PC-9 (cell line): ENCODE measurements at regions not wholly inside any gene's neighbourhood (a gene's known extent, or its start where the extent isn't known, plus 50 kb on each side); places are given as distances from the start of the nearest gene placed in this dataset.

Experiments
- BruUV-seq: library from RNA; stranded (reverse); fragments of 400-500 nt; replicated peaks from 2 replicates; lab custom pipeline; 2021; lab: Mats Ljungman, UMichigan
- CTCF ChIA-PET: fragments of 300-600 bp; sonication (Branson Sonifier 250); formaldehyde crosslinking; loops from one replicate; lab custom pipeline; 2022; ENCODE audit warnings: antibody characterized with exemption; lab: Charles Lee
- POLR2A ChIA-PET: fragments of 300-600 bp; sonication (Branson Sonifier 250); formaldehyde crosslinking; loops from one replicate; lab custom pipeline; 2022; ENCODE audit warnings: antibody characterized with exemption; ENCODE audit not compliant: unreplicated experiment; lab: Charles Lee
- DNase-seq, 2 experiments: peaks; one replicate each; pipeline versions ENCODE4 v3.0.0 to v3.0.0-alpha.2; 2015 to 2022; ENCODE audit warnings: mixed read lengths in 1 of 2
- H2AFZ ChIP-seq: fragments of 200-600 bp; sonication (generic); 2 replicates; pipeline ENCODE4 v1.8.1; 2017; ENCODE audit warnings: antibody characterized with exemption
- H3F3A ChIP-seq: fragments of 200-600 bp; sonication (generic); 2 replicates; pipeline ENCODE4 v1.8.1; 2017; ENCODE audit warnings: antibody characterized with exemption, mild to moderate bottlenecking, low read depth; ENCODE audit not compliant: insufficient read depth
- H3K27ac ChIP-seq: fragments of 200-600 bp; sonication (generic); 2 replicates; pipeline ENCODE4 v1.6.1; 2016; ENCODE audit warnings: mixed run types
- H3K27me3 ChIP-seq: fragments of 200-600 bp; sonication (generic); 2 replicates; pipeline ENCODE4 v1.6.1; 2016; ENCODE audit warnings: low read depth, mixed run types; ENCODE audit not compliant: insufficient read depth
- H3K36me3 ChIP-seq: fragments of 200-600 bp; sonication (generic); 2 replicates; pipeline ENCODE4 v1.6.1; 2016; ENCODE audit warnings: low read depth, mixed run types
- H3K4me1 ChIP-seq: fragments of 200-600 bp; sonication (generic); replicated peaks from 2 replicates; pipeline ENCODE4 v1.6.1; 2016; ENCODE audit warnings: mixed run types; ENCODE audit not compliant: insufficient read depth
- H3K4me2 ChIP-seq: fragments of 200-600 bp; sonication (generic); 2 replicates; pipeline ENCODE4 v1.6.1; 2017; ENCODE audit warnings: mixed run types
- H3K4me3 ChIP-seq: fragments of 200-600 bp; sonication (generic); 2 replicates; pipeline ENCODE4 v1.6.1; 2016; ENCODE audit warnings: mixed run types
- H3K79me2 ChIP-seq: fragments of 200-600 bp; sonication (generic); 2 replicates; pipeline ENCODE4 v1.6.1; 2017; ENCODE audit warnings: low read depth, mixed run types
- H3K9me2 ChIP-seq: fragments of 200-600 bp; sonication (generic); 2 replicates; pipeline ENCODE4 v1.8.1; 2017; ENCODE audit warnings: mild to moderate bottlenecking; ENCODE audit not compliant: insufficient read depth
- H3K9me3 ChIP-seq: fragments of 200-600 bp; sonication (generic); 2 replicates; pipeline ENCODE4 v1.8.1; 2016; ENCODE audit warnings: low read depth; ENCODE audit not compliant: insufficient read depth
- H4K20me1 ChIP-seq: fragments of 200-600 bp; sonication (generic); 2 replicates; pipeline ENCODE4 v1.8.1; 2017; ENCODE audit not compliant: insufficient read depth
- EZH2 ChIP-seq: fragments of 200-600 bp; sonication (generic); IDR thresholded peaks from 2 replicates; pipeline ENCODE4 v1.8.0; 2017; ENCODE audit warnings: antibody characterized with exemption, low read depth
- intact Hi-C: fragments of 100-400 bp; cut with micrococcal nuclease; formaldehyde crosslinking; loops from one replicate; pipeline ENCODE4 v1.10.0; 2022; ENCODE audit not compliant: unreplicated experiment
- TF ChIP-seq, protein P1 (sequence below): fragments of 200-600 bp; sonication (generic); conservative IDR thresholded peaks from 2 replicates; pipeline ENCODE4 v1.6.1; 2017; ENCODE audit warnings: mixed run types, antibody characterized with exemption, mild to moderate bottlenecking, moderate library complexity

DNA sequence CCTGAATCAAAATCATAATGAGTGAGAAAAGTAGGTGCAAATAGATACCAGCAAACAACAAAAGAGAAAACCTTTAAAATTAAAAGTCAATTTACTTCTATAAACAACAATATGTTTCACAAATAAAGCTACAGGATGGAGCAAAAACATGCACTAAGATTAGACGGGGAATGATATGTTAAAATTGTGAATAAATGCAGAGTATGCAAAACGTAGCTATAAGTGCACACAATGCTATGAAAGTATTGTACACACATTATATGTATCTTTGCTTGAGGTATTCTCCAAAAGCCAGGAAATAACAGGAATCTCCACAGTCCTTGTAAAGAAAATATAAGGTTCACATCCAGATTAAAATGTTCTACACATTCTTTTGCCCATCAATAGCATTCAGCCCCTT, 523.9 kb downstream of the EFNB2 start:
- TF ChIP-seq, protein P1, sequence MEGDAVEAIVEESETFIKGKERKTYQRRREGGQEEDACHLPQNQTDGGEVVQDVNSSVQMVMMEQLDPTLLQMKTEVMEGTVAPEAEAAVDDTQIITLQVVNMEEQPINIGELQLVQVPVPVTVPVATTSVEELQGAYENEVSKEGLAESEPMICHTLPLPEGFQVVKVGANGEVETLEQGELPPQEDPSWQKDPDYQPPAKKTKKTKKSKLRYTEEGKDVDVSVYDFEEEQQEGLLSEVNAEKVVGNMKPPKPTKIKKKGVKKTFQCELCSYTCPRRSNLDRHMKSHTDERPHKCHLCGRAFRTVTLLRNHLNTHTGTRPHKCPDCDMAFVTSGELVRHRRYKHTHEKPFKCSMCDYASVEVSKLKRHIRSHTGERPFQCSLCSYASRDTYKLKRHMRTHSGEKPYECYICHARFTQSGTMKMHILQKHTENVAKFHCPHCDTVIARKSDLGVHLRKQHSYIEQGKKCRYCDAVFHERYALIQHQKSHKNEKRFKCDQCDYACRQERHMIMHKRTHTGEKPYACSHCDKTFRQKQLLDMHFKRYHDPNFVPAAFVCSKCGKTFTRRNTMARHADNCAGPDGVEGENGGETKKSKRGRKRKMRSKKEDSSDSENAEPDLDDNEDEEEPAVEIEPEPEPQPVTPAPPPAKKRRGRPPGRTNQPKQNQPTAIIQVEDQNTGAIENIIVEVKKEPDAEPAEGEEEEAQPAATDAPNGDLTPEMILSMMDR, result no peak
- TF ChIP-seq EZH2, result no peak
- H3F3A ChIP-seq, result no peaks in the 10 kb centered on the region
- no peak overlapping the region for H3K4me2 ChIP-seq
- no peak for DNase-seq
- H3K36me3 ChIP-seq, result no peaks in the 10 kb centered on the region
- BruUV-seq, result no TSS peak
- no peaks in the 10 kb centered on the region for H4K20me1 ChIP-seq
- H3K4me3 ChIP-seq, result no peak overlapping the region
- H2AFZ ChIP-seq, result no peak overlapping the region
- H3K9me3 ChIP-seq, result no peaks in the 10 kb centered on the region
- POLR2A ChIA-PET, result no interaction called here
- CTCF ChIA-PET, result no interaction called here
- no peaks in the 10 kb centered on the region for H3K9me2 ChIP-seq
- H3K27me3 ChIP-seq, result no peaks in the 10 kb centered on the region
- intact Hi-C loops, result no loop called here
- H3K4me1 ChIP-seq, result no peaks in the 10 kb centered on the region
- no peaks in the 10 kb centered on the region for H3K79me2 ChIP-seq
- H3K27ac ChIP-seq, result no peak overlapping the region

- Histone ChIP-seq H2AFZ (no peak overlapping the region), H3K4me2 (no peak overlapping the region), H3K4me3 (no peak overlapping the region), H3K9me3 (0 out of 2 replicates have a peak, but pooled peaks cover 3% of the 10 kb centered on the region), H4K20me1 (no peaks in the 10 kb centered on the region), H3K4me1 (0 out of 2 replicates have a peak, but pooled peaks cover under 1% of the 10 kb centered on the region), H3K27me3 (no peaks in the 10 kb centered on the region), H3K9me2 (no peaks in the 10 kb centered on the region), H3K36me3 (no peaks in the 10 kb centered on the region), H3F3A (no peaks in the 10 kb centered on the region), H3K27ac (no peak overlapping the region), H3K79me2 (no peaks in the 10 kb centered on the region)
- ChIA-PET POLR2A (no interaction called here), CTCF (no interaction called here)
- no TSS peak for BruUV-seq
- TF ChIP-seq EZH2, result no peak
- TF ChIP-seq, protein P1, result no peak
- intact Hi-C loops, result no loop called here
- DNase-seq, result no peak
Measured at GRCh38 chr13:106010836-106011235, 524.6 kb downstream of the EFNB2 start.

GRCh38 chr13:106008540-106008939, 526.9 kb downstream of the EFNB2 start:
- Histone ChIP-seq H3K4me2 (no peak overlapping the region), H3K9me2 (no peaks in the 10 kb centered on the region), H3K79me2 (no peaks in the 10 kb centered on the region), H3K4me3 (no peak overlapping the region), H3K27me3 (no peaks in the 10 kb centered on the region), H3K9me3 (peaks cover 9% of the 10 kb centered on the region; the same call in 1 of the 2 replicates), H2AFZ (no peak overlapping the region), H3K4me1 (peaks cover 16% of the 10 kb centered on the region), H4K20me1 (no peaks in the 10 kb centered on the region), H3F3A (peaks cover 7% of the 10 kb centered on the region; the same call in 1 of the 2 replicates), H3K27ac (no peak overlapping the region), H3K36me3 (no peaks in the 10 kb centered on the region)
- intact Hi-C loops, result no loop called here
- TF ChIP-seq, protein P1, result no peak
- TF ChIP-seq EZH2, result no peak
- ChIA-PET POLR2A (no interaction called here), CTCF (no interaction called here)
- DNase-seq, result no peak
- no TSS peak for BruUV-seq
